SU-DHL-6 (cell line): ENCODE measurements at regions not wholly inside any gene's neighbourhood (a gene's known extent, or its start where the extent isn't known, plus 50 kb on each side); places are given as distances from the start of the nearest gene placed in this dataset.

ENCODE experiments used
- H2AFZ ChIP-seq: fragments of 200-600 bp; sonication (generic); 2 replicates; pipeline ENCODE4 v1.6.1; 2014; ENCODE audit warnings: low read depth, mild to moderate bottlenecking, moderate library complexity, mixed read lengths, antibody characterized with exemption, low read length; ENCODE audit not compliant: severe bottlenecking
- H3F3A ChIP-seq: fragments of 200-600 bp; shearing (Covaris generic); 2 replicates; pipeline ENCODE4 v1.6.0; 2016; ENCODE audit warnings: antibody characterized with exemption, mild to moderate bottlenecking; ENCODE audit not compliant: insufficient read depth
- H3K27ac ChIP-seq: fragments of 200-600 bp; sonication (generic); 2 replicates; pipeline ENCODE4 v1.5.1; 2016; ENCODE audit warnings: low read depth, mild to moderate bottlenecking, low read length, moderate library complexity, mixed read lengths
- H3K27me3 ChIP-seq: fragments of 200-600 bp; sonication (generic), shearing (Covaris generic); 2 replicates; pipeline ENCODE4 v1.6.0; 2014; ENCODE audit warnings: mild to moderate bottlenecking, low read length
- H3K36me3 ChIP-seq: fragments of 200-600 bp; sonication (generic); 2 replicates; pipeline ENCODE4 v1.6.1; 2014; ENCODE audit warnings: mild to moderate bottlenecking, low read length, mixed read lengths
- H3K4me2 ChIP-seq: fragments of 300-600, 200-600 bp; shearing (Covaris generic), sonication (generic); 2 replicates; pipeline ENCODE4 v1.6.0; 2014; ENCODE audit warnings: low read length, low read depth, mild to moderate bottlenecking; ENCODE audit not compliant: poor library complexity, severe bottlenecking
- H3K4me3 ChIP-seq: fragments of 200-600 bp; sonication (generic); 2 replicates; pipeline ENCODE4 v1.5.1; 2014; ENCODE audit warnings: antibody characterized with exemption, low read length, mild to moderate bottlenecking, mixed read lengths; ENCODE audit not compliant: insufficient read depth, poor library complexity, severe bottlenecking
- H3K79me2 ChIP-seq: fragments of 200-600 bp; sonication (generic); 2 replicates; pipeline ENCODE4 v1.6.1; 2014; ENCODE audit warnings: mild to moderate bottlenecking, low read length, moderate library complexity; ENCODE audit not compliant: insufficient read depth
- H3K9ac ChIP-seq: fragments of 200-600 bp; sonication (generic); 2 replicates; pipeline ENCODE4 v1.7.0; 2014; ENCODE audit warnings: mild to moderate bottlenecking, low read length
- H3K9me2 ChIP-seq: fragments of 200-600 bp; sonication (generic); replicated peaks from 2 replicates; pipeline ENCODE4 v1.6.1; 2014; ENCODE audit warnings: low read length; ENCODE audit not compliant: insufficient read depth
- H3K9me3 ChIP-seq: fragments of 200-600 bp; sonication (generic); 2 replicates; pipeline ENCODE4 v1.6.1; 2014; ENCODE audit warnings: low read length, mixed read lengths; ENCODE audit not compliant: insufficient read depth
- H4K20me1 ChIP-seq: fragments of 200-600 bp; sonication (generic); 2 replicates; pipeline ENCODE4 v1.6.1; 2014; ENCODE audit warnings: low read depth, mild to moderate bottlenecking, antibody characterized with exemption, low read length, moderate library complexity, mixed read lengths
- CTCF ChIP-seq: fragments of 200-600 bp; sonication (generic); IDR thresholded peaks from one replicate; pipeline ENCODE4 v1.5.1; 2017; ENCODE audit warnings: antibody characterized with exemption, mild to moderate bottlenecking, low read length, moderate library complexity; ENCODE audit not compliant: insufficient read depth, poor library complexity, severe bottlenecking
- EZH2phosphoT487 ChIP-seq: fragments of 200-600 bp; sonication (generic), shearing (Covaris generic); conservative IDR thresholded peaks from 2 replicates; pipeline ENCODE4 v1.6.1; 2018; ENCODE audit warnings: mild to moderate bottlenecking, antibody characterized with exemption, low read length, moderate library complexity, mixed read lengths

- no peak overlapping the region for H3K4me2 ChIP-seq
- no peaks in the 10 kb centered on the region for H3K36me3 ChIP-seq
- H2AFZ ChIP-seq = no peak overlapping the region
- no peak overlapping the region for H3K9ac ChIP-seq
- no peaks in the 10 kb centered on the region for H3K79me2 ChIP-seq
- no peaks in the 10 kb centered on the region for H3K9me3 ChIP-seq
- H4K20me1 ChIP-seq = no peaks in the 10 kb centered on the region
- no peaks in the 10 kb centered on the region for H3K9me2 ChIP-seq
- H3K27ac ChIP-seq = no peak overlapping the region
- TF ChIP-seq EZH2phosphoT487 (no peak), CTCF (no peak)
- no peak overlapping the region for H3K4me3 ChIP-seq
- H3K27me3 ChIP-seq = no peaks in the 10 kb centered on the region
- no peaks in the 10 kb centered on the region for H3F3A ChIP-seq
Observed at GRCh38 chr1:188244681-188245080, 1415.9 kb downstream of the PLA2G4A start.

GRCh38 chr1:188247255-188247654 lies 1418.5 kb downstream of the PLA2G4A start:
- no peak overlapping the region for H3K27ac ChIP-seq
- no peak for TF ChIP-seq CTCF
- TF ChIP-seq EZH2phosphoT487 = no peak

GRCh38 chr1:188249811-188250210 lies 1421.1 kb downstream of the PLA2G4A start:
- H3K4me3 ChIP-seq = no peak overlapping the region
- no peak overlapping the region for H3K4me2 ChIP-seq
- no peaks in the 10 kb centered on the region for H3K79me2 ChIP-seq
- H3K27ac ChIP-seq = no peak overlapping the region
- peak overlapping the region; percentile 59 for H2AFZ ChIP-seq
- H3K36me3 ChIP-seq = no peaks in the 10 kb centered on the region
- no peaks in the 10 kb centered on the region for H3K9me2 ChIP-seq
- no peaks in the 10 kb centered on the region for H3K27me3 ChIP-seq
- TF ChIP-seq EZH2phosphoT487 (no peak), CTCF (no peak)
- no peaks in the 10 kb centered on the region for H4K20me1 ChIP-seq
- H3F3A ChIP-seq = no peaks in the 10 kb centered on the region
- H3K9me3 ChIP-seq = no peaks in the 10 kb centered on the region
- H3K9ac ChIP-seq = no peak overlapping the region

More at GRCh38 chr1:188247255-188247654, 1418.5 kb downstream of the PLA2G4A start:
- Histone ChIP-seq H3K9me3 (no peaks in the 10 kb centered on the region), H3K36me3 (no peaks in the 10 kb centered on the region), H2AFZ (no peak overlapping the region), H3F3A (no peaks in the 10 kb centered on the region), H3K9ac (no peak overlapping the region), H4K20me1 (no peaks in the 10 kb centered on the region), H3K4me3 (no peak overlapping the region), H3K27me3 (no peaks in the 10 kb centered on the region), H3K79me2 (no peaks in the 10 kb centered on the region), H3K9me2 (no peaks in the 10 kb centered on the region), H3K4me2 (no peak overlapping the region)

DNA sequence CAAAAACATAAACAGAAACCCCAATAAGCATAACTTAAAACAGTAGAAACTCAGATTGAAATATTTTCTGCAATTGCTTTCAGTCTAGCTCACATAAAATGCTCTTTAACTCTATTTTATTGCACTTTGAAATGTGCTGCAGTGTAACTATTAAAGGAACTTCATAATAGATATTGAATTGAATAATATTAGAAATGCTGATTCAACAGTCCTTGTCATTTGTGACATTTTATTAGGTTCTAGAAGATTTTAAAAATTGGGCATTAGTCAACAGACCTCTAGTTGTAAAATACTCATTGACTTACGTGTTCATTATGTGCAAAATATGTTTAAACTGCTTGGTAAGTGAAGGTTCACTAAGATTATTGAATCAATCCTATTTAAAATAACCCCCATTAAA lies 1422.3 kb downstream of the PLA2G4A start:
- H3F3A ChIP-seq = no peaks in the 10 kb centered on the region
- H3K27ac ChIP-seq = no peak overlapping the region
- TF ChIP-seq EZH2phosphoT487 = no peak
- no peak for TF ChIP-seq CTCF
- peak overlapping the region; percentile 14 for H2AFZ ChIP-seq
- H3K27me3 ChIP-seq = no peaks in the 10 kb centered on the region
- no peaks in the 10 kb centered on the region for H3K36me3 ChIP-seq
- H3K4me2 ChIP-seq = no peak overlapping the region
- H4K20me1 ChIP-seq = no peaks in the 10 kb centered on the region
- H3K9me3 ChIP-seq = no peaks in the 10 kb centered on the region
- H3K9me2 ChIP-seq = no peaks in the 10 kb centered on the region
- no peaks in the 10 kb centered on the region for H3K79me2 ChIP-seq
- no peak overlapping the region for H3K9ac ChIP-seq
- no peak overlapping the region for H3K4me3 ChIP-seq
